SU-DHL-6 (cell line): ENCODE measurements at regions not wholly inside any gene's neighbourhood (a gene's known extent, or its start where the extent isn't known, plus 50 kb on each side); places are given as distances from the start of the nearest gene placed in this dataset.

Experiments
- EZH2phosphoT487 ChIP-seq: fragments of 200-600 bp; sonication (generic), shearing (Covaris generic); conservative IDR thresholded peaks from 2 replicates; pipeline ENCODE4 v1.6.1; 2018; ENCODE audit warnings: mild to moderate bottlenecking, antibody characterized with exemption, low read length, moderate library complexity, mixed read lengths
- TF ChIP-seq, protein P1 (sequence below): fragments of 200-600 bp; sonication (generic); IDR thresholded peaks from one replicate; pipeline ENCODE4 v1.5.1; 2017; ENCODE audit warnings: antibody characterized with exemption, mild to moderate bottlenecking, low read length, moderate library complexity; ENCODE audit not compliant: insufficient read depth, poor library complexity, severe bottlenecking

DNA sequence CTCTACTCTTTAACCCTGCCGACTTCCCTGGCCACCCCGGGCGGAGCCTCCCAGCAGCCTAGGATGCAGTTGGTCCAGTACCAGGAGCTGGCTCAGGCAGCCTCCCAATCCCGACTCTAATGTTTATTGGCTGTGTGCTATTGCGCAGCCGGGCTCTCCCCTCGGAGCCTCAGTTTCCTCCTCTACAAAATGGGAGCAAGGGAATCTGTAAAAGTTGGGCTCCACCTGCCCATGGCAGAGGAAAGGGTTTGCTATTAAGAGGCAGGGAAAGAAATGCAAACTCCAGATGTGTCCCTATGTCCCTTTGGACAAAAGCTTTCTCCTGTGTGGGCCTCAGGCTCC lies 140.8 kb upstream of the PJA1 start:
- TF ChIP-seq, protein P1, sequence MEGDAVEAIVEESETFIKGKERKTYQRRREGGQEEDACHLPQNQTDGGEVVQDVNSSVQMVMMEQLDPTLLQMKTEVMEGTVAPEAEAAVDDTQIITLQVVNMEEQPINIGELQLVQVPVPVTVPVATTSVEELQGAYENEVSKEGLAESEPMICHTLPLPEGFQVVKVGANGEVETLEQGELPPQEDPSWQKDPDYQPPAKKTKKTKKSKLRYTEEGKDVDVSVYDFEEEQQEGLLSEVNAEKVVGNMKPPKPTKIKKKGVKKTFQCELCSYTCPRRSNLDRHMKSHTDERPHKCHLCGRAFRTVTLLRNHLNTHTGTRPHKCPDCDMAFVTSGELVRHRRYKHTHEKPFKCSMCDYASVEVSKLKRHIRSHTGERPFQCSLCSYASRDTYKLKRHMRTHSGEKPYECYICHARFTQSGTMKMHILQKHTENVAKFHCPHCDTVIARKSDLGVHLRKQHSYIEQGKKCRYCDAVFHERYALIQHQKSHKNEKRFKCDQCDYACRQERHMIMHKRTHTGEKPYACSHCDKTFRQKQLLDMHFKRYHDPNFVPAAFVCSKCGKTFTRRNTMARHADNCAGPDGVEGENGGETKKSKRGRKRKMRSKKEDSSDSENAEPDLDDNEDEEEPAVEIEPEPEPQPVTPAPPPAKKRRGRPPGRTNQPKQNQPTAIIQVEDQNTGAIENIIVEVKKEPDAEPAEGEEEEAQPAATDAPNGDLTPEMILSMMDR = no peak
- TF ChIP-seq EZH2phosphoT487 = no peak
